Activated CD8-positive, alpha-beta memory T cell treated with anti-CD3 and anti-CD28 coated beads for 36 hours (primary cell): ENCODE measurements at regions not wholly inside any gene's neighbourhood (a gene's known extent, or its start where the extent isn't known, plus 50 kb on each side); places are given as distances from the start of the nearest gene placed in this dataset.
"Not testable (repeated sequence)": the region's sequence is repeated elsewhere in the genome, so short reads cannot be mapped to it uniquely, and the experiment has no call there.

Source experiments
- CTCF ChIA-PET: fragments of 350-600 bp; sonication (Branson Sonifier 250); formaldehyde crosslinking; loops from one replicate; lab custom pipeline; 2021; ENCODE audit warnings: antibody characterized with exemption; lab: Charles Lee
- POLR2A ChIA-PET: fragments of 350-600 bp; sonication (Branson Sonifier 250); formaldehyde crosslinking; loops from one replicate; lab custom pipeline; 2021; ENCODE audit warnings: antibody characterized with exemption; lab: Charles Lee

DNA sequence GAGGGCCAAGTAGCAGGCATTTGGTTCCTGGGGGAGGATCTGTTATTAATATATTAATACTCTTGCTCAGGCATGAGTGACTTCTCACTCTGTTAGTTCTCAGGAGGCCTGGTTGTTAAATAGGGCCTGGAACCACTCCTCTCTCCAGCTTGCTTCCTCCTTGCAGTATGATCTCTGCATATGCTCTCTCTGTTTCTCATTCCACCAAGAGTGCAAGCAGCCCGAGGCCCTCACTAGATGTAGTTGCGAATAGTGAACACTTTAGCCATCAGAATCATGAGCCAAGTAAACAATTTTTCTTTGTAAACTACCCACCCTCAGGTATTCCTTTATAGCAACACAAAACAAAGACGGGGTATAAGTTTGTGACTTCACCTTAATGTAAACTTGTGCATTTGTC is 784.3 kb downstream of the DNAJB9 start:
- ChIA-PET CTCF (no interaction called here), POLR2A (no interaction called here)

DNA sequence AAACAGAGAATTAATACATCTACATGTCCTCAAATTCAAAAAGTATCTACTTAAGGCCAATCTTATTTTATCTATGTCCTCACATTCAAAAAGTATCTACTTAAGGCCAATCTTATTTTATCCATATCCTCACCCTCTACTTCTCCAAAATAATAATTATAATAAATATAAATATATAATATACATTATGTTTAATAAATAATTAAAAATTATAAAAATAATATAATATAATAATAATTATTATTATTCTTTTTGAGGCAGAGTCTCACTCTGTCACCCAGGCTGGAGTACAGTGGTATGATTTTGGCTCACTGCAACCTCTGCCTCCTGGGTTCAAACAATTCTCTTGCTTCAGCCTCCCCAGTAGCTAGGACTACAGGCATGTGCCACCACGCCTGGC is 784.9 kb downstream of the DNAJB9 start:
- ChIA-PET CTCF (no interaction called here), POLR2A (no interaction called here)

DNA sequence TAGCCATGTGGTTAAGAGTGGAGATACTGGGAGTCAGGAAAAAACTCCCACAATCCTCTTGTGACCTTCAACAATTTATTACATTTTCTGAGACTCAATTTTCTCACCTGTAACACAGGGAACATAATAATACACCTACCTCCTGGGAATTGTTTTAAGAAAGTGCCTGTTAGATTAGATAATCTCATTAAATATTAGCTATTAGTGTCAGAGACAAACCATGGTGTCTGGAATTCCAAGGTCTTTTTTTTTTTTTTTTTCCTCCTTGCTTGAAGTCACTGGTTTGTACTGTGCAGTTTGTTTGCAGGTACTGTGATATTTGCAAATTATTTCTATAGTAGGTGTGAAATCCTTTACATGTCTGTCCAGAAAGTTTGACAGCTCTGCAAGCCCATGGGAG is 806.1 kb downstream of the DNAJB9 start:
- ChIA-PET CTCF (no interaction called here), POLR2A (no interaction called here)

GRCh38 chr7:109376576-109376975 is 806.9 kb downstream of the DNAJB9 start:
- CTCF ChIA-PET, result no interaction called here
- POLR2A ChIA-PET, result no interaction called here

- ChIA-PET CTCF (no interaction called here), POLR2A (no interaction called here)
These were observed 807.6 kb downstream of the DNAJB9 start for GRCh38 chr7:109377076-109377884.

DNA sequence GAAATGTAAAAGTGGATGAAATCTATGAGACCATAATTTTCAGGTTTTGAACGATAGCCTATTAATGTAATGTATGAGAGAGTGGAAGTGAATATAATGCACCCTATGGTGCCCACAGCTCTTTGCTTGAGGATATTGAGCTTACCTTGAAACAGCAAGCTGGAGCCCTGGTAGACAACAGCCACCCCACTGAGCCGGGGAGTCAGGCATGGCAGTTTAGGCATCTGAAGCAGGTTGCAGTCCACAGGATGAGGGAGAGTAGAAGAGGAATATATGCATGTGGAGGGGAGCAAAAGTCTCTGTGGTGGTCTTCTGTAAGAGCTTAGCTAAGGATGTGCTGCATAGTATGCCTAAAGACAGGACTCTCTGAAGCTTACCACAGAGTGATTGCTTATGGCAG is 817.3 kb downstream of the DNAJB9 start:
- ChIA-PET CTCF (no interaction called here), POLR2A (no interaction called here)

GRCh38 chr7:109387530-109387929 is 817.9 kb downstream of the DNAJB9 start:
- CTCF ChIA-PET, result no interaction called here
- POLR2A ChIA-PET, result no interaction called here

DNA sequence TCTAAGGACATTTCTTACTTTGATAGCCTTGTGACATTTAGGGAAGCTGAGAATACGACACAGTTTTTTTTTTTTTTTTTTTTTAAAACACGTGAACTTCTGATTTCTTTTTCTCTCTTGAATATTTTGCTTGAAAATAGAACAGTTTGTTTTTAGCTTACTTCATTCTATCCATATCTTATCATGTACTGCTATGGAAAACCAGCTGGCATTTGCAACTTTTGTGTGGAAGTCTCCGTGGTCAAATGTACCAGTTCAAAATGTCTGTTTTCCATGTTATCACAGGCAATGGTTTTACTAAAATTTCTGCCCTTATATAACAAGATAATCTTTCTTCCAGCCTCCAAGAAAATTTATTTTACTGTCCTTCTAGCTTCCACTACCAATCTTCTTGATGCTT is 821.6 kb downstream of the DNAJB9 start:
- ChIA-PET CTCF (no interaction called here), POLR2A (no interaction called here)

GRCh38 chr7:109402107-109402506 is 832.4 kb downstream of the DNAJB9 start:
- POLR2A ChIA-PET, result no interaction called here
- CTCF ChIA-PET, result no interaction called here

DNA sequence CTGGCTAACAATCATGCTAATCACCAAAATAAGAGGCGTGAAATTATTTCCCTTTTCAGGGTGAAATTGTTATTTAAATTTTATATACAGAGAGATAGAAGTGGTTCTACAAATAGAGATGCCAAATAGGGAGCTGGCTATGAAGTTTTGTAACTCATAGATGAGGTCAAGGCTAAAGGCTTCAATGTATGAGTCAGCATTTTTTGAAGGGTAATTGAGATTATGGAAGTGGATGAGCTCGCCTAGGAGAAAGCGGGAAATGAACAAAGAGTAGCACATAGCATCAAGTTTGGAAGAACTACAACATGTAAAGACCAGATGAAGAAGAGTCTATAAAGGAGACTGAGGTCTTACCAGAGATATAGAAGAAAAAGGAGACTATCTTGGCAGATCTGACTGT is 838.1 kb downstream of the DNAJB9 start:
- ChIA-PET POLR2A (no interaction called here), CTCF (no interaction called here)

- ChIA-PET CTCF (no interaction called here), POLR2A (no interaction called here)
These were observed 868.3 kb downstream of the DNAJB9 start for GRCh38 chr7:109437957-109438356.

GRCh38 chr7:109449760-109450159 is 880.1 kb downstream of the DNAJB9 start:
- CTCF ChIA-PET, result no interaction called here
- POLR2A ChIA-PET, result no interaction called here

DNA sequence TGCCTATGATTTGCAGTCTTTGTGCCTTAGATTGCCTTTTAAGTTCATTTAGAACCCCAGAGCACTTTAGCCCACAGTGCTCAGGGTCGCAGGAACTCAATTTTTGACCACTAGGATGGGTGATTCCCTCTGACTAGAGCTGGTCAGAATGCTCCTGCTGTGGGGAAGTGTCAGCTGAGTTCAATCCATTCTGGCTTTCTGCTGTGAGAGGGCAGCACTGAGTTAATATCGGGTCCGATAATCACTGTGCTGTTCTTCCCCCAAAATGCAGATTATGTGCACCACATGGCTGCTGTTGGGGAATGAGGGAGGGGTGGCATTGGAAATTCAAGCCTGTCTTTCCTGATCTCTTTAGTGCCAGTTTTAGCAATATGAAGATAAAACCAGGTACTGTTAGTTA is 886.4 kb downstream of the DNAJB9 start:
- ChIA-PET CTCF (no interaction called here), POLR2A (no interaction called here)

GRCh38 chr7:109460296-109460695 is 890.6 kb downstream of the DNAJB9 start:
- POLR2A ChIA-PET, result no interaction called here
- CTCF ChIA-PET, result no interaction called here

- ChIA-PET POLR2A (no interaction called here), CTCF (no interaction called here)
These were observed 892.5 kb downstream of the DNAJB9 start for GRCh38 chr7:109462171-109462570.

- CTCF ChIA-PET, POLR2A ChIA-PET: not testable (repeated sequence)
These were observed 898.1 kb downstream of the DNAJB9 start for GRCh38 chr7:109467729-109468128.

DNA sequence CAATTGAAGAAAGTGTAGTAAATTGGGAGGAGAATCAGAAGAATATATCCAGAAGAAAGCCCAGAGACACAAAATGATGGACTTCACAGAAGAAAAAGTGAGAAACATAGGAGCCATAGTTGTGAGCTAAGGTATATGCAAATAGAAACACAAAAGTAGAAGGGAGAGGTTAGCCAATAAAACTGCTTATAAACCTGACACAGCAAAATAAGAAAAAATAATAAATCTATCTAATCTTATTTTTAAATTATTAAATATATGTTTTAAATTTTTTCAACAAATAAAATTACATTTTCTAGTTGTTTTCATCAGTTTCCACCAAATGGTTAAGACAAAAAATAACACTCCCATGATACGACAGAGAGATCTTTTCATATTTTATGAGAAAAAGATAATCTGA is 903.5 kb downstream of the DNAJB9 start:
- ChIA-PET POLR2A (no interaction called here), CTCF (no interaction called here)

GRCh38 chr7:109476409-109476808 is 906.7 kb downstream of the DNAJB9 start:
- ChIA-PET CTCF (no interaction called here), POLR2A (no interaction called here)

GRCh38 chr7:109479388-109479787 is 909.7 kb downstream of the DNAJB9 start:
- ChIA-PET POLR2A (no interaction called here), CTCF (no interaction called here)

DNA sequence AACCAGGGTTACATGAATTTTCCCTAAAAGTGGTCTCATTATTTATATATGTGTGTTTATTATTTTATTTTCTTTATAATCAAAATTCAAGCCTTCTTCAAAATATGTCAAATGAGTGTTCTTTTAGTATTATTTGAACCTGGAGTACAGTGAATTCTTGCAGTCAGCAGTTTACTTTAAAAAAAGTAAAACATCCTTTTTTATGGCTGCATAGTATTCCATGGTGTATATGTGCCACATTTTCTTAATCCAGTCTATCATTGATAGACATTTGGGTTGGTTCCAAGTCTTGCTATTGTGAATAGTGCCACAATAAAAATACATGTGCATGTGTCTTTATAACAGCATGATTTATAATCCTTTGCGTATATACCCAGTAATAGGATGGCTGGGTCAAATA is 920.9 kb downstream of the DNAJB9 start:
- CTCF ChIA-PET, POLR2A ChIA-PET: not testable (repeated sequence)

DNA sequence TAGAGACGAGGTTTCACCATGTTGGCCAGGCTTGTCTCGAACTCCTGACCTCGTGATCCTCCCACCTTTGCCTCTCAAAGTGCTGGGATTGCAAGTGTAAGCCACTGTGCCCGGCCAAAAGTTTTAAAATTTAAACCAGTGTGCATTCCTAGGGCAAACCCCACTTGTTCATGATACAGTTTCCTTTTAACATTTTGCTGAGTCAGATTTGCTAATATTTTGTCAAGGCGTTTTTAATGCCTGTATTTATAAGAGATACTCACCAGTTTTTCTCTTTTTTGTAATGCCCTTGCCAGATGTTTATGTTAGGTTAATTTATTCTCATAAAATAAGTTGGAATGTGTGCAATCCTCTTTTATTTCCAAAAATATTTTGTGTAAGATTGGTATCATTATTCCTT is 927.4 kb downstream of the DNAJB9 start:
- ChIA-PET CTCF (no interaction called here), POLR2A (no interaction called here)

GRCh38 chr7:109498131-109498530 is 928.5 kb downstream of the DNAJB9 start:
- ChIA-PET CTCF (no interaction called here), POLR2A (no interaction called here)
